Iris pigment epithelial cell (primary cell): ENCODE measurements at regions not wholly inside any gene's neighbourhood (a gene's known extent, or its start where the extent isn't known, plus 50 kb on each side); places are given as distances from the start of the nearest gene placed in this dataset.
"Not testable (repeated sequence)": the region's sequence is repeated elsewhere in the genome, so short reads cannot be mapped to it uniquely, and the experiment has no call there.

Experiments
- DNase-seq: peaks from one replicate; pipeline ENCODE4 v3.0.0-alpha.2; 2011; ENCODE audit warnings: low read depth

GRCh38 chr5:68115584-68115983 lies 100.0 kb upstream of the PIK3R1 start:
- DNase-seq: no peak

- peak; percentile 89 for DNase-seq
These were observed 101.0 kb upstream of the PIK3R1 start for GRCh38 chr5:68114378-68115040.

GRCh38 chr5:68112658-68113057 lies 102.9 kb upstream of the PIK3R1 start:
- peak; percentile 15 for DNase-seq

GRCh38 chr5:68110894-68111293 lies 104.7 kb upstream of the PIK3R1 start:
- no peak for DNase-seq

GRCh38 chr5:68110264-68110663 lies 105.3 kb upstream of the PIK3R1 start:
- no peak for DNase-seq

- not testable (repeated sequence) for DNase-seq
These were observed 111.3 kb upstream of the PIK3R1 start for GRCh38 chr5:68104217-68104616.

- DNase-seq: not testable (repeated sequence)
These were observed 112.3 kb upstream of the PIK3R1 start for GRCh38 chr5:68103297-68103696.

GRCh38 chr5:68099327-68099726 lies 116.2 kb upstream of the PIK3R1 start:
- no peak for DNase-seq

- no peak for DNase-seq
These were observed 121.9 kb upstream of the PIK3R1 start for GRCh38 chr5:68093455-68094159.

GRCh38 chr5:68088302-68088701 lies 127.3 kb upstream of the PIK3R1 start:
- peak; percentile 90 for DNase-seq

GRCh38 chr5:68087866-68088265 lies 127.7 kb upstream of the PIK3R1 start:
- peak; percentile 78 for DNase-seq

GRCh38 chr5:68086857-68087256 lies 128.7 kb upstream of the PIK3R1 start:
- peak; percentile 93 for DNase-seq

- DNase-seq: no peak
These were observed 129.1 kb upstream of the PIK3R1 start for GRCh38 chr5:68086439-68086838.

GRCh38 chr5:68084396-68084795 lies 131.2 kb upstream of the PIK3R1 start:
- DNase-seq: no peak

- no peak for DNase-seq
These were observed 135.1 kb upstream of the PIK3R1 start for GRCh38 chr5:68080282-68081050.

GRCh38 chr5:68077349-68077894 lies 138.1 kb upstream of the PIK3R1 start:
- DNase-seq: no peak

GRCh38 chr5:68074633-68075032 lies 140.9 kb upstream of the PIK3R1 start:
- no peak for DNase-seq

GRCh38 chr5:68074048-68074632 lies 141.4 kb upstream of the PIK3R1 start:
- DNase-seq: peak; percentile 15

GRCh38 chr5:68071736-68072135 lies 143.8 kb upstream of the PIK3R1 start:
- peak; percentile 10 for DNase-seq

GRCh38 chr5:68071282-68071632 lies 144.3 kb upstream of the PIK3R1 start:
- no peak for DNase-seq

- DNase-seq: no peak
These were observed 144.8 kb upstream of the PIK3R1 start for GRCh38 chr5:68070591-68071281.
